ENCODE measurements at regions not wholly inside any gene's neighbourhood (a gene's known extent, or its start where the extent isn't known, plus 50 kb on each side); places are given as distances from the start of the nearest gene placed in this dataset.

DNA sequence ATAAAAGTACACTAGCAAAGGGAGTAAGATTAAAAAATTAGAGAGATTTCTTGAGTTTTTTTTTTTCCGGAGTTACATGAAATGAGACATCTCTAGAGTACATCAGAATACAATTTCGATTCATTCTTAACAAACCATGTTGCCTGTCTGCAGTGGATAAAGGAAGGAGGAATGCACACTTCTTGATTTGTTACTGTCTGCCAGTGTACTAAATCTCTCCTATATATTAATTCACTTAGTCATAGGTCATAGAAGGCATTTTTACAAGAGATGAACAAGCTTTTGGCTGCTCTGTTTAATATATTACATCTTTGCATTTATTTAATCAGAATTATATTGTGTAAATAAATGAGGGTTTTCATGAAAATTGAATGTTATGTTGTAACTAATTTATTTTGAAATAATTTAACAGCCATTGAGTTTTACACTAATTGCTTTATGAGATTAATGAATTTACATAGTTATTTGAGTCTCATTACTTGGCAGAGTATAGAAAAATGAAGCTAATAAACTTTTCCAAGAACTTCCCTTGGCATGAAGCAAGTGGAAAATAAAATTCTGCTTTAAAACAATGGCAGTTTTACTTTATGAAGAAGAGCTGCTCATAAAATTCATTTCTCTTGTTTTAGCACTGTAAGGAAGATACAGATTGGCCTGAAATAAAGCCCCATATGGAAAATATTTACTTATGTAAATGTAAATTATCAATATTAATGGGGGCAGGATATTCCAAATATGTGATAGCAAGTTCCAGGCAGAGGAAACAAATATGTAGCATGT lies 1284.7 kb downstream of the BRINP3 start:
- no peaks in the 10 kb centered on the region for H3K79me2 ChIP-seq (ENCODE audit: insufficient read depth, low read length)
- H3K9ac ChIP-seq (ENCODE audit: low read length): no peak overlapping the region
- H3K9me3 ChIP-seq (ENCODE audit: low read length): no peaks in the 10 kb centered on the region
- H3K4me2 ChIP-seq (ENCODE audit: low read length): no peak overlapping the region
- no peaks in the 10 kb centered on the region for H3K27me3 ChIP-seq (ENCODE audit: insufficient read depth, low read length)
- H3K4me3 ChIP-seq (ENCODE audit: low read depth, low read length, poor library complexity, severe bottlenecking): no peak overlapping the region
- no peak overlapping the region for H2AFZ ChIP-seq (ENCODE audit: low read length)
- TF ChIP-seq EZH2 (IDR thresholded peaks at IDR 0.05; ENCODE audit: borderline replicate concordance, low read length): no peak
- TF ChIP-seq, protein P1, sequence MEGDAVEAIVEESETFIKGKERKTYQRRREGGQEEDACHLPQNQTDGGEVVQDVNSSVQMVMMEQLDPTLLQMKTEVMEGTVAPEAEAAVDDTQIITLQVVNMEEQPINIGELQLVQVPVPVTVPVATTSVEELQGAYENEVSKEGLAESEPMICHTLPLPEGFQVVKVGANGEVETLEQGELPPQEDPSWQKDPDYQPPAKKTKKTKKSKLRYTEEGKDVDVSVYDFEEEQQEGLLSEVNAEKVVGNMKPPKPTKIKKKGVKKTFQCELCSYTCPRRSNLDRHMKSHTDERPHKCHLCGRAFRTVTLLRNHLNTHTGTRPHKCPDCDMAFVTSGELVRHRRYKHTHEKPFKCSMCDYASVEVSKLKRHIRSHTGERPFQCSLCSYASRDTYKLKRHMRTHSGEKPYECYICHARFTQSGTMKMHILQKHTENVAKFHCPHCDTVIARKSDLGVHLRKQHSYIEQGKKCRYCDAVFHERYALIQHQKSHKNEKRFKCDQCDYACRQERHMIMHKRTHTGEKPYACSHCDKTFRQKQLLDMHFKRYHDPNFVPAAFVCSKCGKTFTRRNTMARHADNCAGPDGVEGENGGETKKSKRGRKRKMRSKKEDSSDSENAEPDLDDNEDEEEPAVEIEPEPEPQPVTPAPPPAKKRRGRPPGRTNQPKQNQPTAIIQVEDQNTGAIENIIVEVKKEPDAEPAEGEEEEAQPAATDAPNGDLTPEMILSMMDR (IDR thresholded peaks at IDR 0.05; ENCODE audit: low read length): no peak
- H3K27ac ChIP-seq (ENCODE audit: low read depth, low read length, poor library complexity, severe bottlenecking): no peak overlapping the region
- no peaks in the 10 kb centered on the region for H3K4me1 ChIP-seq (ENCODE audit: insufficient read depth, low read length, severe bottlenecking)
- no peaks in the 10 kb centered on the region for H3K36me3 ChIP-seq (ENCODE audit: insufficient read depth, low read length)
- no peaks in the 10 kb centered on the region for H3K9me2 ChIP-seq (ENCODE audit: low read depth, low read length)
- no peaks in the 10 kb centered on the region for H4K20me1 ChIP-seq (ENCODE audit: insufficient read depth, low read length)
- H3F3A ChIP-seq (ENCODE audit: insufficient read depth, low read length): no peaks in the 10 kb centered on the region

DNA sequence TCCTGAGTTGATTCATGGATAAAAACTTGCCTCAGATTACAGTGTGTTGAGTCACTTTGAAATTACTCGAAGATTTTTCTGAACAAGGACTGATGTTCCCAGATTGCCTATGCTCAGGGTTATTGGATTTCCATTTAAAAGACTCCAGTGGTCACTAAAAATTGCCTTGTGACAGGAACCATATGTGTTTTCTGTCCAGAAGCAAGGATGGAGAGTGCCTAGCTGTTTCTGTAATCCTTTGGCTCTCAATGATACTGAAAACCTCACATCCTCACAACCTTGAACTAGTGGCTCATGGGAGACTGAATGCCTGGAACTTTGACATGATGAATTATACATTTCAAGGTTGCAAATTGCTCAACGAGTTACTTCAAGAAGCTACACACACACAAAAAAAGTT lies 1271.8 kb downstream of the BRINP3 start:
- no peaks in the 10 kb centered on the region for H3K9me3 ChIP-seq (ENCODE audit: low read length)
- H3K4me3 ChIP-seq (ENCODE audit: low read depth, low read length, poor library complexity, severe bottlenecking): no peak overlapping the region
- no peaks in the 10 kb centered on the region for H3K4me1 ChIP-seq (ENCODE audit: insufficient read depth, low read length, severe bottlenecking)
- H3F3A ChIP-seq (ENCODE audit: insufficient read depth, low read length): no peaks in the 10 kb centered on the region
- no peak overlapping the region for H3K4me2 ChIP-seq (ENCODE audit: low read length)
- H3K9ac ChIP-seq (ENCODE audit: low read length): no peak overlapping the region
- H3K27ac ChIP-seq (ENCODE audit: low read depth, low read length, poor library complexity, severe bottlenecking): no peak overlapping the region
- no peaks in the 10 kb centered on the region for H3K79me2 ChIP-seq (ENCODE audit: insufficient read depth, low read length)
- no peaks in the 10 kb centered on the region for H3K27me3 ChIP-seq (ENCODE audit: insufficient read depth, low read length)
- TF ChIP-seq, protein P1 (IDR thresholded peaks at IDR 0.05; ENCODE audit: low read length): no peak
- no peak for TF ChIP-seq EZH2 (IDR thresholded peaks at IDR 0.05; ENCODE audit: borderline replicate concordance, low read length)
- H3K36me3 ChIP-seq (ENCODE audit: insufficient read depth, low read length): no peaks in the 10 kb centered on the region
- H2AFZ ChIP-seq (ENCODE audit: low read length): no peak overlapping the region
- no peaks in the 10 kb centered on the region for H3K9me2 ChIP-seq (ENCODE audit: low read depth, low read length)
- H4K20me1 ChIP-seq (ENCODE audit: insufficient read depth, low read length): no peaks in the 10 kb centered on the region

DNA sequence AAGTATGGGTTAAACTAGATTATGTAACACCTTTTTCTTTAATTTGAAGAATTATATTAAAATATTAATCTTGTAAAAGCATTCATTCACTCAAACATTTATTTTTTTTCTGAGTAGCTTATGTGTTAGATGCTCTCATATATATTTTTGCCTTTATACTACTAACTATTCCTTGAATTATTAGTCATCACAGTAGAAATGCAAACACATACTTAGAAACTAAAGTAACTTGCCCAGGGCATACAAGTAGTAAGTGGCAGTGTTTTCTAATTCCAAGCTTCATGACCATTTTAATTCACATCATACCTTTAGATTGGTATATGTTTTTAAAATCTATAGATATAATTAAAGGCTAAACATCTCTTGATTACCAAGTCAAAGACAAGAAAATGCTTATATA lies 1271.0 kb downstream of the BRINP3 start:
- no peaks in the 10 kb centered on the region for H3K27me3 ChIP-seq (ENCODE audit: insufficient read depth, low read length)

More for the DNA sequence above, 1271.0 kb downstream of the BRINP3 start:
- no peaks in the 10 kb centered on the region for H3K9me2 ChIP-seq (ENCODE audit: low read depth, low read length)
- no peaks in the 10 kb centered on the region for H4K20me1 ChIP-seq (ENCODE audit: insufficient read depth, low read length)
- no peak for TF ChIP-seq EZH2 (IDR thresholded peaks at IDR 0.05; ENCODE audit: borderline replicate concordance, low read length)
- TF ChIP-seq, protein P1 (IDR thresholded peaks at IDR 0.05; ENCODE audit: low read length): no peak
- no peaks in the 10 kb centered on the region for H3F3A ChIP-seq (ENCODE audit: insufficient read depth, low read length)
- H3K36me3 ChIP-seq (ENCODE audit: insufficient read depth, low read length): no peaks in the 10 kb centered on the region
- H2AFZ ChIP-seq (ENCODE audit: low read length): no peak overlapping the region
- no peaks in the 10 kb centered on the region for H3K79me2 ChIP-seq (ENCODE audit: insufficient read depth, low read length)
- no peak overlapping the region for H3K9ac ChIP-seq (ENCODE audit: low read length)
- H3K4me1 ChIP-seq (ENCODE audit: insufficient read depth, low read length, severe bottlenecking): no peaks in the 10 kb centered on the region
- no peak overlapping the region for H3K4me3 ChIP-seq (ENCODE audit: low read depth, low read length, poor library complexity, severe bottlenecking)
- H3K9me3 ChIP-seq (ENCODE audit: low read length): no peaks in the 10 kb centered on the region
- no peak overlapping the region for H3K4me2 ChIP-seq (ENCODE audit: low read length)
- H3K27ac ChIP-seq (ENCODE audit: low read depth, low read length, poor library complexity, severe bottlenecking): no peak overlapping the region
